ENCODE measurements at regions not wholly inside any gene's neighbourhood (a gene's known extent, or its start where the extent isn't known, plus 50 kb on each side); places are given as distances from the start of the nearest gene placed in this dataset.

DNA sequence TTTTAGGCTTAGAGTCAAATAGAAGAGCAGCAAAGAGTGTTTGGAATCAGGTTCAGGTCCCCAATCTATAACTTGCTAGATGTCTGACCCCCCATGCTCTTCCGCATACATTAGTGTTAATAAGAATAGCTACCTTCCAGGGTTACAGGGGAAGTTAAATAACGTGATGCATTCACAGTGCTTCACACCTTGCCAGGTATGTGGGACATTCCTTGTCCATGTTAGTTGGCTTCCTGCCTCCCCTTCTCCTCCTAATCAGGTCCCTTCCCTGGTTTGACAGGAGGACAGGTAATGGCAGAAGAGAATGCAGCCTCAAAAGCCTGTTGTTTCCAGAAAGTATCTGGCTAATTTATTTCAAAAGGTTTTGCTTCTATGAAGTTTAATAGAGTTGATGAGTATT is 248.7 kb downstream of the MID1IP1 start:
- Mint-ChIP-seq H3K4me1 (no peaks in the 10 kb centered on the region), H3K9me3 (no peaks in the 10 kb centered on the region), H3K4me3 (no peak overlapping the region), H3K36me3 (ENCODE audit: low read depth) (no peaks in the 10 kb centered on the region), H3K27me3 (peaks cover 3% of the 10 kb centered on the region), H3K27ac (no peak overlapping the region)
- no peak for DNase-seq
- TF ChIP-seq, protein P1, sequence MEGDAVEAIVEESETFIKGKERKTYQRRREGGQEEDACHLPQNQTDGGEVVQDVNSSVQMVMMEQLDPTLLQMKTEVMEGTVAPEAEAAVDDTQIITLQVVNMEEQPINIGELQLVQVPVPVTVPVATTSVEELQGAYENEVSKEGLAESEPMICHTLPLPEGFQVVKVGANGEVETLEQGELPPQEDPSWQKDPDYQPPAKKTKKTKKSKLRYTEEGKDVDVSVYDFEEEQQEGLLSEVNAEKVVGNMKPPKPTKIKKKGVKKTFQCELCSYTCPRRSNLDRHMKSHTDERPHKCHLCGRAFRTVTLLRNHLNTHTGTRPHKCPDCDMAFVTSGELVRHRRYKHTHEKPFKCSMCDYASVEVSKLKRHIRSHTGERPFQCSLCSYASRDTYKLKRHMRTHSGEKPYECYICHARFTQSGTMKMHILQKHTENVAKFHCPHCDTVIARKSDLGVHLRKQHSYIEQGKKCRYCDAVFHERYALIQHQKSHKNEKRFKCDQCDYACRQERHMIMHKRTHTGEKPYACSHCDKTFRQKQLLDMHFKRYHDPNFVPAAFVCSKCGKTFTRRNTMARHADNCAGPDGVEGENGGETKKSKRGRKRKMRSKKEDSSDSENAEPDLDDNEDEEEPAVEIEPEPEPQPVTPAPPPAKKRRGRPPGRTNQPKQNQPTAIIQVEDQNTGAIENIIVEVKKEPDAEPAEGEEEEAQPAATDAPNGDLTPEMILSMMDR (IDR thresholded peaks at IDR 0.05), result no peak
- CTCF ChIA-PET, result no interaction called here
- ATAC-seq (ENCODE audit: low read depth), result no peak
- intact Hi-C loops (cut with micrococcal nuclease), result no loop called here
- POLR2A ChIA-PET, result no interaction called here

GRCh38 chrX:39050427-39050826 is 249.2 kb downstream of the MID1IP1 start:
- TF ChIP-seq, protein P1 (IDR thresholded peaks at IDR 0.05), result no peak
- Mint-ChIP-seq H3K9me3 (no peaks in the 10 kb centered on the region), H3K27me3 (peaks cover 3% of the 10 kb centered on the region), H3K4me3 (no peak overlapping the region), H3K27ac (no peak overlapping the region), H3K36me3 (ENCODE audit: low read depth) (no peaks in the 10 kb centered on the region), H3K4me1 (no peaks in the 10 kb centered on the region)
- no peak for ATAC-seq (ENCODE audit: low read depth)
- ChIA-PET POLR2A (no interaction called here), CTCF (no interaction called here)
- intact Hi-C loops (cut with micrococcal nuclease), result no loop called here
- no peak for DNase-seq

DNA sequence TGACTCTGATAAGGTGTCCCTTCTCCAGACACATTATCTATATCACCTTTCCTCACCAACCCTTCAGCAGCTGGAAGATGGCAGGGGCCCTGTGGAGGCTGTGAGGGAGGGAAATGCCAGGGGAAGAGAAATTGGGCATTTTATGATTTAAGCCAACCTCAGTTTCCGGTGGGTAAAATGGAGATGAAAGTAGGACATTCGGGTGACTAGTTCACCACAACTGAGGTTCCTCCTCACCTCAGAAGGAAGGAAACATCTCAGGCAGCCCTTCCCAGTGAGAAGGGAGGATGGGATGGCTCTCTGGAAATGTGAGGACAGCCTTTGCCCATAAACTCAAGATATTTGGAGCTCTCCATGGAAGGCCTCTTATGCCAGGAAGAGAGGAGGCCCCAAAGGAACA is 251.5 kb downstream of the MID1IP1 start:
- ChIA-PET CTCF (no interaction called here), POLR2A (no interaction called here)
- H3K4me3 Mint-ChIP-seq, result no peak overlapping the region
- H3K27ac Mint-ChIP-seq, result no peak overlapping the region
- no peaks in the 10 kb centered on the region for H3K36me3 Mint-ChIP-seq (ENCODE audit: low read depth)
- TF ChIP-seq, protein P1 (IDR thresholded peaks at IDR 0.05), result no peak
- no peak for ATAC-seq (ENCODE audit: low read depth)
- intact Hi-C loops (cut with micrococcal nuclease), result no loop called here
- H3K27me3 Mint-ChIP-seq, result peaks cover 3% of the 10 kb centered on the region
- no peak for DNase-seq
- H3K9me3 Mint-ChIP-seq, result no peaks in the 10 kb centered on the region
- H3K4me1 Mint-ChIP-seq, result no peaks in the 10 kb centered on the region

DNA sequence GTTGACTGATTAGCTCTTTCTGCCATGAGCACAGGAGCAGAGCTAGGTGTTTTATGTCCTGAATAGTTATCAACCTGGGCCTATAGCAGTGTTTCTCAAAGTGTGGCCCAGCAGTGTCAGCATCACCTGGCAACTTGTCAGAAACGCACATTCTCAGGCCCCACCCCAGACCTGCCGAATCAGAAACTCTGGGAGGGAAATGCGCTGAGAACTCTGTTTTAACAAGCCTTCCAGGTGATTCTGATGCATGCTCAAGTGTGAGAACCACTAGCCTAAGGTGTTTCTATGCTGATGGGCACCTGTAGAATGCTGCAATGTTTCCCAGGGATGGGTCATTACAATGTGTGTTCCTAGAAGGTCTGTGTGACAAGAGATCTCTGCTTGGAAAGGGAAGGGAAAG is 257.5 kb downstream of the MID1IP1 start:
- H3K27ac Mint-ChIP-seq, result no peak overlapping the region
- ChIA-PET CTCF (no interaction called here), POLR2A (no interaction called here)

DNA sequence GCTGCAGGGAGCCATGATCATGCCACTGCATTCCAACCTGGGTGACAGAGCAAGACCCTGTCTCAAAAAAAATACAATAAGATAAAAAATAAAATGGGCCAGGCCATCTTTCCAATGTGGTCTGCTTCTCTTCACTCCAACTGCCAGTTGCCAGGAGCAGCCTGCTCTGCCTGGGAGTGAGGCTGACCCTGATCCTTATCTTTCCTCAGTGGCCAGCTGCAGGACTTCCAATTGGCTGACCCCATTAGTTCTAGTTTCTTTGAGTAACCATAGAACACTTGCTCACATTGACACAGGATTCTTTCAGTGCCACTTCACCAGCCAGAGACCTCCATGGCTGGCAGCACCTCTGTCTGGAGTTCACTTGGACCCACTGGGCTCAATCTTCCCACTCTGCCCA is 258.6 kb downstream of the MID1IP1 start:
- Mint-ChIP-seq H3K27ac (no peak overlapping the region), H3K4me3 (no peak overlapping the region), H3K4me1 (no peaks in the 10 kb centered on the region), H3K27me3 (no peaks in the 10 kb centered on the region), H3K36me3 (ENCODE audit: low read depth) (no peaks in the 10 kb centered on the region), H3K9me3 (peaks cover 3% of the 10 kb centered on the region)
- DNase-seq (no peak), ATAC-seq (ENCODE audit: low read depth) (no peak)
- POLR2A ChIA-PET, result no interaction called here
- CTCF ChIA-PET, result no interaction called here
- intact Hi-C loops (cut with micrococcal nuclease), result no loop called here
- TF ChIP-seq, protein P1 (IDR thresholded peaks at IDR 0.05), result no peak

More for the DNA sequence above, 257.5 kb downstream of the MID1IP1 start:
- intact Hi-C loops (cut with micrococcal nuclease), result no loop called here
- TF ChIP-seq, protein P1 (IDR thresholded peaks at IDR 0.05), result no peak
- DNase-seq (no peak), ATAC-seq (ENCODE audit: low read depth) (no peak)
- Mint-ChIP-seq H3K4me3 (no peak overlapping the region), H3K27me3 (peaks cover 3% of the 10 kb centered on the region), H3K36me3 (ENCODE audit: low read depth) (no peaks in the 10 kb centered on the region), H3K4me1 (no peaks in the 10 kb centered on the region), H3K9me3 (peaks cover 3% of the 10 kb centered on the region)
